Hepatocyte (in vitro differentiated cells): ENCODE measurements at regions not wholly inside any gene's neighbourhood (a gene's known extent, or its start where the extent isn't known, plus 50 kb on each side); places are given as distances from the start of the nearest gene placed in this dataset.

Experiments used
- EZH2phosphoT487 ChIP-seq: fragments of 200-600 bp; sonication (generic); IDR thresholded peaks from one replicate; pipeline ENCODE4 v1.6.1; 2018; ENCODE audit warnings: antibody characterized with exemption, mild to moderate bottlenecking, low read depth, moderate library complexity; ENCODE audit not compliant: unreplicated experiment, severe bottlenecking
- TF ChIP-seq, protein P1 (sequence below): fragments of 200-600 bp; sonication (generic); IDR thresholded peaks from 2 replicates; pipeline ENCODE4 v1.5.1; 2016; ENCODE audit warnings: antibody characterized with exemption, mild to moderate bottlenecking; ENCODE audit not compliant: poor library complexity

GRCh38 chr1:82843876-82844275, 1043.1 kb downstream of the ADGRL2 start:
- TF ChIP-seq EZH2phosphoT487 = no peak
- TF ChIP-seq, protein P1, sequence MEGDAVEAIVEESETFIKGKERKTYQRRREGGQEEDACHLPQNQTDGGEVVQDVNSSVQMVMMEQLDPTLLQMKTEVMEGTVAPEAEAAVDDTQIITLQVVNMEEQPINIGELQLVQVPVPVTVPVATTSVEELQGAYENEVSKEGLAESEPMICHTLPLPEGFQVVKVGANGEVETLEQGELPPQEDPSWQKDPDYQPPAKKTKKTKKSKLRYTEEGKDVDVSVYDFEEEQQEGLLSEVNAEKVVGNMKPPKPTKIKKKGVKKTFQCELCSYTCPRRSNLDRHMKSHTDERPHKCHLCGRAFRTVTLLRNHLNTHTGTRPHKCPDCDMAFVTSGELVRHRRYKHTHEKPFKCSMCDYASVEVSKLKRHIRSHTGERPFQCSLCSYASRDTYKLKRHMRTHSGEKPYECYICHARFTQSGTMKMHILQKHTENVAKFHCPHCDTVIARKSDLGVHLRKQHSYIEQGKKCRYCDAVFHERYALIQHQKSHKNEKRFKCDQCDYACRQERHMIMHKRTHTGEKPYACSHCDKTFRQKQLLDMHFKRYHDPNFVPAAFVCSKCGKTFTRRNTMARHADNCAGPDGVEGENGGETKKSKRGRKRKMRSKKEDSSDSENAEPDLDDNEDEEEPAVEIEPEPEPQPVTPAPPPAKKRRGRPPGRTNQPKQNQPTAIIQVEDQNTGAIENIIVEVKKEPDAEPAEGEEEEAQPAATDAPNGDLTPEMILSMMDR = no peak
